Mucosa of descending colon (tissue), 3 donors: ENCODE measurements at regions not wholly inside any gene's neighbourhood (a gene's known extent, or its start where the extent isn't known, plus 50 kb on each side); places are given as distances from the start of the nearest gene placed in this dataset.

Experiments used
- ATAC-seq: fragments of 200-7000 bp; cut with Tn5 transposase; one replicate; pipeline ENCODE4 v1.9.1; 2020; ENCODE audit warnings: mild to moderate bottlenecking, moderate library complexity
- DNase-seq, 3 donors: peaks; one replicate each; pipeline ENCODE4 v3.0.0-alpha.2; 2020
- H3K36me3 ChIP-seq: fragments of 200-600 bp; one replicate; pipeline ENCODE4 v1.8.0; 2021; ENCODE audit warnings: low read depth, mild to moderate bottlenecking
- H3K4me1 ChIP-seq: fragments of 200-600 bp; one replicate; pipeline ENCODE4 v1.8.0; 2021; ENCODE audit warnings: low read depth, mild to moderate bottlenecking
- H3K4me3 ChIP-seq: fragments of 200-600 bp; one replicate; pipeline ENCODE4 v1.8.0; 2021; ENCODE audit warnings: mild to moderate bottlenecking
- H3K9me3 ChIP-seq: fragments of 200-600 bp; one replicate; pipeline ENCODE4 v1.8.0; 2021; ENCODE audit warnings: mild to moderate bottlenecking
- CTCF ChIP-seq: fragments of 200-600 bp; IDR thresholded peaks from one replicate; pipeline ENCODE4 v1.8.0; 2022; ENCODE audit warnings: antibody characterized with exemption, mild to moderate bottlenecking
- intact Hi-C, 2 donors: fragments of 100-400 bp; cut with DNase I in 1 of 2; cut with micrococcal nuclease in 1 of 2; formaldehyde crosslinking; loops; one replicate each; pipeline versions ENCODE4 v1.11.0 to v1.11.1; 2022; cut with DNase I, micrococcal nuclease
- donor health status: DM: no; HTN: no; CAD: no; lungs with moderate emphysema.
- donor health status: DM: no; HTN: no; CAD: no.
- donor health status: DM: no; HTN: yes; CAD: no.

DNA sequence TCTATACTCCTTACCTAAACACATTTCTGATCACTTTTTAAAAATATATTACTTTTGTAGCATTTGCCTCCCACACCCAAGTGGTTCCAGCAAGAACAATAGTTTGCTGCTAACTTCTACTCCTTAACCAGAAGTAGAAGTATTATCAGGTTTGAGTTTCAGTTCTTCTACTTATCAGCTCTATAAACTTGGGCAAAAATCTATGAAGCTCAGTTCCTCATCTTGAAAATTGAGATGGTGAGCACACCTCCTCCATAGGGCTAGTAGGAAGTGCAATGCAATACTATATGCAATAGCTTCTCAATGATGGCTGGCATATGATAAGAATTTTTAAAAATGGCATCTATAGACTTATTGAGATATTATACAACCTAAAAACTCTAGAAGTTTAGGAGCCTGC lies 283.7 kb downstream of the TLR4 start:
- no peak for DNase-seq
- H3K36me3 ChIP-seq: no peaks in the 10 kb centered on the region
- ATAC-seq: no peak
- H3K9me3 ChIP-seq: no peaks in the 10 kb centered on the region
- no peak overlapping the region for H3K4me3 ChIP-seq
- intact Hi-C loops: no loop called here
- H3K4me1 ChIP-seq: no peaks in the 10 kb centered on the region
- TF ChIP-seq CTCF: no peak

- H3K4me1 ChIP-seq: no peaks in the 10 kb centered on the region
- no peaks in the 10 kb centered on the region for H3K36me3 ChIP-seq
- TF ChIP-seq CTCF: no peak
- DNase-seq (no peak), ATAC-seq (peak; percentile 38)
- H3K9me3 ChIP-seq: no peaks in the 10 kb centered on the region
- intact Hi-C loops: no loop called here
- no peak overlapping the region for H3K4me3 ChIP-seq
Measured at GRCh38 chr9:117992006-117992405, 287.8 kb downstream of the TLR4 start.

- TF ChIP-seq CTCF: no peak
- intact Hi-C loops: no loop called here
- H3K4me1 ChIP-seq: no peaks in the 10 kb centered on the region
- H3K4me3 ChIP-seq: no peak overlapping the region
- ATAC-seq: no peak
- no peaks in the 10 kb centered on the region for H3K9me3 ChIP-seq
- no peaks in the 10 kb centered on the region for H3K36me3 ChIP-seq
- DNase-seq: no peak
Measured at GRCh38 chr9:118000581-118000980, 296.4 kb downstream of the TLR4 start.

GRCh38 chr9:118003240-118003639 lies 299.0 kb downstream of the TLR4 start:
- ATAC-seq (no peak), DNase-seq (no peak)
- no peaks in the 10 kb centered on the region for H3K4me1 ChIP-seq
- TF ChIP-seq CTCF: no peak
- no peaks in the 10 kb centered on the region for H3K36me3 ChIP-seq
- H3K4me3 ChIP-seq: no peak overlapping the region
- intact Hi-C loops: no loop called here
- no peaks in the 10 kb centered on the region for H3K9me3 ChIP-seq

DNA sequence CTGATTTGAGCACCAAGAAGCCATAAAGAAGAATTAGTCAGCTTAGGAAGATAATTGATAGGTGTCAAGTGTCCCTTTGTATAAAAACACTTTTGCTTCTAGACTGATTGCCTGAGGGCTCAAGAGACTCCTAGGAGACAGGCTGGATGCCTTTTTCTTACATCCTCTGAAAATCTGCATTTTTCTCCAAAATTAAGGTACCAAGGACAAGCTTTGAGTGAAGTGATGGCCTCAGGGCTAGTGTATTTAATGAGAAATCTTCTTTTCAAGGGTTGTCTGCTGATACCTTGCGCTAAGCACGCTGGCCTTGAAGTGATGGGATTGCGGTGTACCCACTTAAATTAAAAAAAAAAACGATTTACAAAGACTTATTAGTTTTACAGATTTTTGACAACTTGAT lies 304.0 kb downstream of the TLR4 start:
- intact Hi-C loops: no loop called here
- DNase-seq (no peak), ATAC-seq (no peak)
- Histone ChIP-seq H3K9me3 (no peaks in the 10 kb centered on the region), H3K4me3 (no peak overlapping the region), H3K36me3 (no peaks in the 10 kb centered on the region), H3K4me1 (no peaks in the 10 kb centered on the region)
- TF ChIP-seq CTCF: no peak

- no peak for TF ChIP-seq CTCF
- Histone ChIP-seq H3K4me1 (no peaks in the 10 kb centered on the region), H3K9me3 (no peaks in the 10 kb centered on the region), H3K36me3 (no peaks in the 10 kb centered on the region), H3K4me3 (no peak overlapping the region)
- no peak for ATAC-seq
- no peak for DNase-seq
- intact Hi-C loops: no loop called here
Measured at GRCh38 chr9:118009614-118010013, 305.4 kb downstream of the TLR4 start.
